SKM-1 treated with dmso at 0.1 percent for 144 hours (cell line): ENCODE measurements at regions not wholly inside any gene's neighbourhood (a gene's known extent, or its start where the extent isn't known, plus 50 kb on each side); places are given as distances from the start of the nearest gene placed in this dataset.

ENCODE experiments used
- DNase-seq: peaks from one replicate; lab custom pipeline; 2025; ENCODE audit not compliant: unreplicated experiment; lab: John Stamatoyannopoulos, UW

DNA sequence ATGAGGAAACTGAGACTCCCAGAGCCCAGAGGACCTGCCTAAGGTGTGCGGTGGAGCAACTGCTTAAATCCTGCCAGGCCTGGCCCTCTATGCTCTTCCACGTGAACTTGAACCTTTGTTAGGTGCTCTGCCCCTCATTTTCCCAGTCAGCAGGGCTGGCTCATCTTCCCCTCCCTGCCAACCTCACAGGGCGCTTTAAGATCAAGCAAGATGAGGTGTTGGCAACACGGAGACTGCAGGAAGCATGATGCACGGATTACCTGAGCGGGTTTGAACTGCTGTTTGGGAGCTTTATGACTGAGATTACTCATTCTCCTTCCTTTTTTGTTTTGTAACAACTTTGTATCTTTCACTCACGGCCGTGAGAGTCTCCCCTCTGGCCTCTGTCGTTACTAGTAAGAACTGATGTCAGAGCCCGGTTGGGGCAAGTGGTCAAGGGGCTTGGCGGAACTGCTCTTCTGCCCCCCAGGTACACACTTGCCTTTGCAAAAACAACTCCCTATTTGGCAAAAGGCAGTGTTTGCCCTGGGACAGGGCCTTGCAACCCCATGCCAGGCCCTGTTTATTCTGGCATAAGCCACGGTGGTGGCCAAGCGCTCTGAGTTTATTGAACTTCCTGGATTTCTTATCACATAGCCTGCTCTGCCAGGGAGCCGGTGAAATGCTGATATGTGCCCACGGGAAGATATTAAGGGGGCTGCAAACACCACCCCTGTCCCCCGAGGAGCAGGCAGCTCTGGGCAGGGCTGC lies 127.8 kb downstream of the INHBB start:
- no peak for DNase-seq

DNA sequence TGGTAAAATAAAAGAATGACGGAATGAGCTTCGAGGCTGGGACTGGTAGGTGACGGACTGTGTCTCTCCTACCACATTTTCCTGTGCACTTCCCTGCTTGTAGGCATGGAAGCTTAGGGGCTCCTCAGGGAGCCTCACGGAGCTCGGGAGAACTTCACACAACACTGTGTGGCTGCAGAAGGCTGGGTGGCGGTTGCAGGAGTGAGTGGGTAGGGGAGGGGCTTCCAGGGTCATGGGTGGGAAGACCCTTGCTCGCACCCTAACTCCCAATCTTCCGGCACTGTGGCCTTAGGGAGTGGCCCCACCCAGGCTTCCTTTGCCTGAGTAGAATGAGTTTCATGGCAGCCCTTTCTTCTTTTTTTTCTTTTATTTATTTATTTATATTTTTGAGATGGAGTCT lies 128.6 kb downstream of the INHBB start:
- DNase-seq: no peak

DNA sequence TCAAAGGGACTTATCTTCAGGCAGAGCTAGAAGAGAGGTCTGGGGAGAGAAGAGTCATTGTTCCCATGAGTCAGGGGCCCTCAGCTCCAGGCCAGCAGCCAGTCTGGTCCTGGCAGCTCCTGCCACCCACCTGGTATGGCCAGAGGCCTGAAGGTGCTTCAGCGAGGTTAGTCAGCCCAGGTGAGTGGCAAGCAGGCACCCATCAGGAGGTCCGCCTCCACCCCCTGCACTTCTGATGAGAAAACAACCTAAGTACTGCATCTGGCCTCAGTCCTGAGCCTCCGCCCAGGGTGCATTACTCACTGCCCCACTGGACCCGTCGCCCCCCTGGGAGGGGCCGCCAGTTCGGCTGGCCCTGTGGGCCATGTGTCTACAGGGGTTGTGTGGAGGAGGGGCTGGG lies 130.2 kb downstream of the INHBB start:
- no peak for DNase-seq

DNA sequence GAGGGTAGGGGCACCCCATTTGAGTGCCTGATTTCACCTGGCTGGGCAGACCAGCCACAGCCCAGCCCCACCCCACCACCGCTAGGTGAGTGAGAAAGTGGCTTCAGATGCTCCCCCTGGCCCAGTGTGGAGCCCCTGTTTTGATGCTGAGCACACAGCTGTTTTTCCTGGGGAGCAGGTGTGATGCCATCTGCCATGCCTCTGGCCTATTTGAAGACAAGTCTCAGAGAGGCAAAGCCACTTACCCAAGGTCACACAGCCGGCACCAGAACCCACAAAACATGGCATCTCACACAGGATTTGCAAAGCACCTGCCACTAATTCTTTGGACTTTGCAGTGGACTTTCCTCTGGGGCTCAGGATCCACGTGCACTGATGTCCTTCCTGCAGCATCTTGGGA lies 131.3 kb downstream of the INHBB start:
- no peak for DNase-seq

DNA sequence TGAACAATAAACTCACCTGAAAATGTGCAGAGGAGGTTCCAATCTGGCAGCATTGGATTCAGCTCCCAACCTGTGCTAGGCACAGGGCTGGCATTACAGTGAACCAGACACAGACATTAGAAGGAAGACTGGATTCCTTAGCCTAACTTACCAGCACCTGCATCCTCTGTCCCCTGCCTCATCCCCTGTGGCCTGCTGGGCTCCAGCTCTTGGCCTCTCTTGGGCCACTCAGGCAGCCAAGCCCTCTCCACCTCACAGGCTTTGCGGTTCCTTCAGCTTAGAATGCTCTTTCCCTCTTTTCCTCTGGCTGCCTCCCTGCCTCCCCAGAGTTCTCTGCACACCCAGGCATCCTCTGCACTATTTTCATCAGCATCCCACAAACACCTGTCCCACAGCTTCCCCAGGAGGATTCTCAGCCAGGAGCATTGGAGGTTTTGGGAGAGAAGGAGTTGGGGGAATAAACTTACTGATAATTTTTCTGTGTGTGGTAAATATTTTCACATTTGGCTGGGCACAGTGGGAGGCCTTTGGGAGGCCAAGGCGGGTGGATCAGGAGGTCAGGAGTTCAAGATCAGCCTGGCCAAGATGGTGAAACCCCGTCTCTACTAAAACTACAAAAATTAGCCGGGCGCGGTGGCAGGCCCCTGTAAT lies 132.0 kb downstream of the INHBB start:
- DNase-seq: no peak

DNA sequence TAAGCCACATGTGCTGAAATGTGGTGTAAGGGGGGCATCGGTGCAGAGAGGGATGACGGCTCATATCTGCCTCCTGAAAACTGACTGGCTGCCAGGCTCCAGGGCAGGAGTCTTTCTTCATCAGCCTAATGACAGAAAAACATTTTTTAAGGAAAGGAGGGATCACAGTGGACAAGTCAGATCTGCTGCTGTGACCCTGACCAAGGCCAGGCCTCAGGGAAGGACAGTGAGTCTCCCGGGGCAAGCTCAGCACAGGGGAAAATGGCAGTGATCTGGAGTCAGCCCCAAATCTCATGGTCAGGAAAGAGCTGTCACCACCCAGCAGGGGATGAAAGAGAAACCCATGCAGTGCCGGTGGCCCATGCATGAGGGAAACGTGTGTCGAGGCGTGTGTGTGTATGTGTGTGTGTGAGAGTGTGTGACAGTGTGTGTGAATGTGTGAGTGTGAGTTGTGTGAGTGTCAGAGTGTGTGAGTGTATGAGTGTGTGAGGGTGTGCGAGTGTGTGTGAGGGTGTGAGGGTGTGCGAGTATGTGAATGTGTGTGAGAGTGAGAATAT lies 134.5 kb downstream of the INHBB start:
- DNase-seq: no peak

DNA sequence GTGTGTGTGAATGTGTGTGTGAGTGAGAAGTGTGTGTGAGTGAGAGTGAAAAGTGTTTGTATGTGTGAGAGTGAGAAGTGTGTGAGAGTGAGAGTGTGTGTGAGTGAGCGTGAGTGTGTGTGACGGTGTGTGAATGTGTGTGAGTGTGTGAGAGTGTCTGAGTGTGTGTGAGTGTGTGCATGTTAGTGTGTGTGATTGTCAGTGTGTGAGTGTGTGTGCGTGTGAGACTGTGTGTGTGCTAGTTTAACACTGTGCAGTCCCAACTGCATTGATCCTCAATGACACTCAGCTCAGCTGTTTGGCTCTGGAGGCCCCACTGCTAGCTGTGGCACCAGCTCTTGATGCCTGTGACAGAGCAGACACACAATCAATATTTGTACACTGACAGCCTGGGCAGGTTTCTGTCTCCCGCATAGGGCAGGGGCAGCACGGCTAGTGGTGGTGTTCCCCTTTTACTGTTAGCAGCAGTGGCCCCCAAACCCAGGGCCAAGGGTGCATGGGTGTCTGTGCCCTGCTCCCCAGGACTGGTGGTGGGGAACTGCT lies 135.0 kb downstream of the INHBB start:
- no peak for DNase-seq

- no peak for DNase-seq
These were observed 135.7 kb downstream of the INHBB start for GRCh38 chr2:120481446-120482194.

GRCh38 chr2:120482334-120482733 lies 136.4 kb downstream of the INHBB start:
- no peak for DNase-seq

DNA sequence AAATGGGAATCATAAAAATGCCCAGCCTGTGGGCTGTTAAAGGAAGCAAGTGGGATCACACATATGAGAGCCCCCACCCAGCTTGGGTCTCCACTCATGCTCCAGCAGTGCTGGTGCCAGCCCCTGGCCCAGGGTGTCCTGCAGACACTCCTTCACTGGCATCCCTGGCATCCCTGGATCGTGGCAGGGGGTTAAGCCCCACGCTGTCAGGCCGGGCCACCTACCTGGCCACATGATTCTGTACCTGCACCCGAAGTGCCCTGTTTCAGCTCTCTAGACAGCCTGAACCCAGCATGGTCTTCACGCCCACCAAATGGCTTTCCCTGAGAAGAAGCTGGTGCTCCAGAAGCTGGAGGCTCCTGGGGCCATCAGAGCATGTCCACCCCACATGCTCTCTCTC lies 137.4 kb downstream of the INHBB start:
- DNase-seq: no peak

DNA sequence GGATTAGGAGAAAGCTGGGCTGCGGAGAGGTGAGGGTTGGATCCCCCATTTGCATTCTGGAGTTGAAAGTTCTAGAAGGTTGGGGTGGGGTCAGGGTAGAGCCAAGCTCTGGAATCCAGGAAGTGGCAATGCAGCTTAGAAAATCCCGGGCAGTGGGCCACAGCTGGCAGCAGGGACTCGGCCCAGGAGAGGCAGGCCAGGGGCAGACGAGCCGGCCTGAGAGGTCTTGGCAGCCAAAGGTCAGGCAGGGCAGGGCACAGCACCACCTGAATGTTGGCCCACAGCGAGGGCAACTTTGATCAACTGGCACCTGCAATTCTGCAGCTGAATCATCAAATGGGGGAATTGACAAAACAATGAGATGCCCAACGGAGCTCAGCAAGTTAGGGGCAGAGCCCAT lies 139.2 kb downstream of the INHBB start:
- DNase-seq: no peak

- DNase-seq: no peak
These were observed 140.5 kb downstream of the INHBB start for GRCh38 chr2:120486441-120486840.

DNA sequence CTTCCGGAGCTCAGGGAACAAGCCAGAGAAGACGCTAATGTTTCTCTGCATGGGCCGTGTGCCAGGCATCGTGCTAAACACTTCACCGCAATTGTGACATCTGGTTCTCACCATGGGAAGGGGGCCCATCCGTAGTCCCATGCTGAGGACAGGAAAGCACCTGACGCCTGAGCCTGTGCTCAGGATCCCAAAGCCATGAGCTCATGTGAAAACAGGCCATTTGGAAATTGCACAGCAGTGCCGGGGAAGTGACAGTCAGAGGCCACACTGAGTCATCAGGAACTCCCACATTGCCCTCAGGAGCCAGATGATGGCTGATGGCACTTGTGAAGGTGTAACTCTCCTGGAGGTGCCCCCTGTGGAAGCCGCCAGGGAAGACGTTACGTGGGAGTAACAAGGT lies 141.0 kb downstream of the INHBB start:
- no peak for DNase-seq

GRCh38 chr2:120488531-120488930 lies 142.6 kb downstream of the INHBB start:
- no peak for DNase-seq

GRCh38 chr2:120489023-120489422 lies 143.1 kb downstream of the INHBB start:
- no peak for DNase-seq

GRCh38 chr2:120490091-120490798 lies 144.3 kb downstream of the INHBB start:
- no peak for DNase-seq

DNA sequence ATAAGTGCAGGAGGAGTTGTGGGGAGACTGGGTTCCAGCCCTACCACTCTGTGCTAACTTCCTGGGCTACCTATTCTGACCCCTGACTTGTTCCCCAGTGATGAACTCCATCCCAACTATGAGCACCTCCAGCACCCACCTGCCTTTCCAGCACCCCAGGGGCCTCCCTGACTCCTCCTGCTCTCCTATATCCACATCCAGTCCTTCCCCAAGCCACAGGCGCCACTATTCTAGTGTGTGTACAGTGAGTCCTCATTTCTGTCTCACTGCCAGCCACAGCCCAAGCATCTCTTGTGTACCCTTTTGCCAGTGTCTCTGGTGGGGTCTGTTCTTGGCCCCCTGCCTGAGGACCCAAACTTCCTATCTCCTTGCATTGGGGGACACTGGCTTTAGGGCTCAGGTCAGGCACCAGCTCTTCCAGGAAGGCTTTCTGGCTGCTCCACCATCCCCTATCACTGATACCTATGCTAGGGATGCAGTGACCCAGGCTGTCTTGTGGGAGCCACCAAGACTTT lies 145.2 kb downstream of the INHBB start:
- no peak for DNase-seq

- no peak for DNase-seq
These were observed 147.3 kb downstream of the INHBB start for GRCh38 chr2:120493231-120493630.

DNA sequence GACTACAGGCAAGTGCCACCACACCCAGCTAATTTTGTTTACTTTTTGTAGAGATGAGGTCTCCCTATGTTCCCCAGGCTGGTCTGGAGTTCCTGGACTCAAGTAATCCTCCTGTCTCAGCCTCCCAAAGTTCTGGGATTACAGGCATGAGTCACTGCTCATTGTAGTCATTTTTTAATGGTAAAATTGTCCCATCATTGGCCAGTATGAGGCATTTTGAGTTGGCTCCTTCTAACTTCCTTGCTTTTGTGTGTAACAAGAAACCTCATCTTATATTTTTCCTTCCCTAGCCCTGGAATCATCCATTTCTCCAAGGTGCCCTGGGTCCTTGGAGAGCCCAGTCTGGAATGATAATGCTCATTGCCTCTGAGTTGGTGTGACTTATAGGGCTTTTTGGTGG lies 148.5 kb downstream of the INHBB start:
- no peak for DNase-seq

DNA sequence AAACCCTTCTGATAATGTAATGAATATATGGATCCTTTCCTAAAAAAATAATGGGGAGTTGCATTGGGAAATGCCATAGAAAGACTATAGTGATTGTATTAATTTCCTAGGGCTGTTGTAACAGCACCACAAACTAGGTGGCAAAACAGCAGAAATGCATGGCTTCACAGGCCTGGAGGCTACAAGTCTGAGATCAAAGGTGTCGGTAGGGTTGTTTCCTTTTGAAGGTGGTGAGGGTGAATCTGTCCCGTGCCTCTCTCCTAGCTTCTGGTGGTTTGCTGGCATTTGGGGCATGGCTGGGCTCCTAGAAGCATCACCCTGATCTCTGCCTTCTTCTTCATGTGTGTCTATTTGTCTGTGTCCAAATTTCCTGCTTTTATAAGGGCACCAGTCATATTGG lies 149.7 kb downstream of the INHBB start:
- DNase-seq: no peak

- DNase-seq: no peak
These were observed 150.3 kb downstream of the INHBB start for GRCh38 chr2:120496235-120496634.
